ENCODE measurements at regions not wholly inside any gene's neighbourhood (a gene's known extent, or its start where the extent isn't known, plus 50 kb on each side); places are given as distances from the start of the nearest gene placed in this dataset.
"Not testable (repeated sequence)": the region's sequence is repeated elsewhere in the genome, so short reads cannot be mapped to it uniquely, and the experiment has no call there.

DNA sequence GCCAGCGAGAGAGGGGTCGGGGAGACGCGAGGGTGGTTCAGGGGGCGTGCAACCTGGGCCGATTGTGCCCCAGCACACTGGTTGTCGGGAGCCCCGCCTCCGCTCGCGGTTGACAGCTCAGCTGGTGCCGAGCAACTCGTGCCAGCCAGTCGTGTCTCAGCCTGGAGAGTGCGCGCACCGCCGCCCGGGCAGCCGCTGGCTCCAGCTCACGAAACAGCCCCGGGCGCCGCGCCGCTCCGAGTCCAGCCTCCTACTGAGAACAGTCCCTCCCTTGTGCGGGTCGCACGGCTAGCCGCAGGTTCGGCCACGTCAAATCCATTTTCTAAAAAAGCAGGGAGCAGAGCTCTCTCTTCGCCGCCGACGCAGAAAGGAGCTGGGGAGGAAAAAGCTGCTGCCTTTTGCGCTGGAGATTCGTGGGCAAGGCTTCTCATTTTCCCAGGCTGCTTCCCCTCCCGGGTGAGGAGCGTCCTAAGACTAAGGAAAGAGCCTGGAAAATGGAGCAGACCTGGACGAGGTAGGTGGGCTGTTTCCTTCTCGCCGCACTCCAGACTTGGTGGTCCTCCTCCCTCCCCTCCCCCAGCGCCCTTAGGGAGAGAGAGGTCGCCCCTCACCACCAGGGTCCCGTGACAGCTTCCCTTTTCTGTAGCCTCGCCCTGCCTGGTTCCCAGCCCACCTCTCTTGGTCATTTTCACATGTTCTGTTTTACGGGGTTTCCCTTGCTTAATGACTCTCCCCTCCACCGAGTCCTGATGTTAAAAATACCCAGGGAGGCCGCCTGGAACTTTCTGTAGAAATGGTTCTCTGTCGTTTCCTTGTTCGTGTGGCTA lies 56.7 kb upstream of the SEC22B start:
- DNase-seq: not testable (repeated sequence)

DNA sequence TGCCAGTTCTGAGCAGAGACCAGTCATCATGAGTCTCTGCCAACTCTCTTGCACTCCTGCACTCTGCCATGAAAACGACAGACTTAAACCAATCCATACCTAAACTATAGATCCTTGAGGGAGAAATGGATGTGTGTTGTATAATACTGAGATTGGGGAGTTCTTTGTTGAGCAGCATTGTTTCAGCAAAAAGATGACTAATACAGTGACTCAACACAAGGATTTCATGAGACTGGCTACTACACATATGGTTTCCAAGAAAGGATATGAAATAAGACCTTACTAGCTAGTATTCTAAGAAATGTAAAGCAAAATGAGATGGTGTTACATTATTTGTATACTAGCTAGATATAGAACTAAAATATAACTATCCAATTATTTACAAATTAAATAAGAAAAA lies 53.5 kb upstream of the SEC22B start:
- DNase-seq: not testable (repeated sequence)
